Kidney tubule cell (primary cell): ENCODE measurements at regions not wholly inside any gene's neighbourhood (a gene's known extent, or its start where the extent isn't known, plus 50 kb on each side); places are given as distances from the start of the nearest gene placed in this dataset.
"Not testable (repeated sequence)": the region's sequence is repeated elsewhere in the genome, so short reads cannot be mapped to it uniquely, and the experiment has no call there.

ENCODE experiments used
- DNase-seq: peaks from one replicate; pipeline ENCODE4 v3.0.0-alpha.2; 2018; ENCODE audit warnings: low spot score

GRCh38 chr4:140249351-140249750 is 95.4 kb upstream of the MAML3 start:
- no peak for DNase-seq

GRCh38 chr4:140247237-140247636 is 93.3 kb upstream of the MAML3 start:
- no peak for DNase-seq

GRCh38 chr4:140246216-140246615 is 92.2 kb upstream of the MAML3 start:
- no peak for DNase-seq

- DNase-seq: no peak
Observed at GRCh38 chr4:140244328-140244727, 90.3 kb upstream of the MAML3 start.

GRCh38 chr4:140243278-140243753 is 89.3 kb upstream of the MAML3 start:
- DNase-seq: peak; percentile 58

- DNase-seq: no peak
Observed at GRCh38 chr4:140242357-140243277, 88.6 kb upstream of the MAML3 start.

GRCh38 chr4:140240237-140240636 is 86.3 kb upstream of the MAML3 start:
- no peak for DNase-seq

GRCh38 chr4:140239311-140239710 is 85.3 kb upstream of the MAML3 start:
- no peak for DNase-seq

- no peak for DNase-seq
Observed at GRCh38 chr4:140238351-140239056, 84.5 kb upstream of the MAML3 start.

GRCh38 chr4:140237616-140238350 is 83.8 kb upstream of the MAML3 start:
- DNase-seq: peak; percentile 40

GRCh38 chr4:140236654-140237169 is 82.7 kb upstream of the MAML3 start:
- DNase-seq: no peak

GRCh38 chr4:140234697-140235060 is 80.7 kb upstream of the MAML3 start:
- DNase-seq: no peak

- DNase-seq: no peak
Observed at GRCh38 chr4:140233791-140234696, 80.1 kb upstream of the MAML3 start.

- no peak for DNase-seq
Observed at GRCh38 chr4:140229881-140230280, 75.9 kb upstream of the MAML3 start.

GRCh38 chr4:140227286-140227685 is 73.3 kb upstream of the MAML3 start:
- DNase-seq: no peak

- DNase-seq: peak; percentile 22
Observed at GRCh38 chr4:140223056-140223810, 69.2 kb upstream of the MAML3 start.

- DNase-seq: peak; percentile 63
Observed at GRCh38 chr4:140222171-140222570, 68.2 kb upstream of the MAML3 start.

- DNase-seq: no peak
Observed at GRCh38 chr4:140220058-140220457, 66.1 kb upstream of the MAML3 start.

GRCh38 chr4:140219567-140219966 is 65.6 kb upstream of the MAML3 start:
- DNase-seq: no peak

GRCh38 chr4:140219070-140219469 is 65.1 kb upstream of the MAML3 start:
- not testable (repeated sequence) for DNase-seq
